Right lobe of liver (tissue), 6 donors: ENCODE measurements at regions not wholly inside any gene's neighbourhood (a gene's known extent, or its start where the extent isn't known, plus 50 kb on each side); places are given as distances from the start of the nearest gene placed in this dataset.

Source experiments
- ATAC-seq, 4 donors: fragments of 200-7000 bp; cut with Tn5 transposase; one replicate each; pipeline ENCODE4 v1.9.1; 2020; ENCODE audit warnings: mild to moderate bottlenecking in 4 of 4, moderate library complexity in 4 of 4
- DNase-seq, 3 donors: peaks; one replicate each; pipeline ENCODE4 v3.0.0-alpha.2; 2020
- H3K27ac ChIP-seq, 3 donors: fragments of 200-600 bp; one replicate each; pipeline ENCODE4 v1.8.0; 2022
- H3K27me3 ChIP-seq, 2 donors: fragments of 200-600 bp; one replicate each; pipeline ENCODE4 v1.8.0; 2022
- H3K36me3 ChIP-seq, 4 donors: fragments of 200-600 bp; sonication (generic) in 1 of 4; one replicate each; pipeline versions ENCODE4 v1.5.1 to v1.8.0; 2017 to 2022; ENCODE audit warnings: control low read depth in 1 of 4
- H3K4me1 ChIP-seq, 4 donors: fragments of 200-600 bp; sonication (generic) in 1 of 4; one replicate each; pipeline versions ENCODE4 v1.5.1 to v1.8.0; 2017 to 2022; ENCODE audit warnings: control low read depth in 1 of 4
- H3K4me3 ChIP-seq, 3 donors: fragments of 200-600 bp; one replicate each; pipeline ENCODE4 v1.8.0; 2022
- H3K9me3 ChIP-seq, 4 donors: fragments of 200-600 bp; sonication (generic) in 1 of 4; one replicate each; pipeline versions ENCODE4 v1.5.1 to v1.8.0; 2017 to 2022; ENCODE audit warnings: control low read depth in 1 of 4
- CTCF ChIP-seq, 4 donors: fragments of 200-600 bp in 3 of 4; fragments of 450-650 bp in 1 of 4; IDR thresholded peaks; one replicate each; pipeline versions ENCODE4 v1.5.1 to v1.8.0; 2016 to 2022; ENCODE audit warnings: antibody characterized with exemption in 4 of 4, mild to moderate bottlenecking in 2 of 4
- POLR2A ChIP-seq: fragments of 450-650 bp; IDR thresholded peaks from one replicate; pipeline ENCODE4 v1.6.1; 2017; ENCODE audit warnings: antibody characterized with exemption, mild to moderate bottlenecking
- WGBS: methylation state at CpG from one replicate; pipeline ENCODE4 v1.1.6; 2018; ENCODE audit warnings: low coverage, low lambda C conversion rate; ENCODE audit not compliant: insufficient coverage; ENCODE audit errors: missing lambda C conversion rate; 5-methylcytosine and 5-hydroxymethylcytosine counted together
- intact Hi-C, 2 donors: fragments of 100-400 bp; cut with DNase I; formaldehyde crosslinking; loops; one replicate each; pipeline versions ENCODE4 v1.11.2 to v1.14.1; 2022
- donor health status: DM: no; HTN: yes; CAD: no.
- donor health status: DM: no; HTN: no; CAD: no.
- donor health status: DM: no; HTN: no; CAD: no.
- donor health status: DM: no; HTN: yes; CAD: no.
- donor health status: DM: no; HTN: yes; CAD: no.

- H3K27me3 ChIP-seq: no peaks in the 10 kb centered on the region
- H3K4me1 ChIP-seq: no peaks in the 10 kb centered on the region
- 57% methylated on average over 5 of the region's 5 CpGs for WGBS
- TF ChIP-seq CTCF (IDR thresholded peaks at IDR 0.05): no peak
- no peak for TF ChIP-seq POLR2A
- ATAC-seq (peak in 1 of 4 donors; percentile 35), DNase-seq (no peak)
- no peaks in the 10 kb centered on the region for H3K9me3 ChIP-seq
- no peak overlapping the region for H3K27ac ChIP-seq
- H3K4me3 ChIP-seq: no peak overlapping the region
- intact Hi-C loops: no loop called here
- H3K36me3 ChIP-seq: no peaks in the 10 kb centered on the region
Measured at GRCh38 chr3:194832346-194833104, 146.8 kb downstream of the FAM43A start.

- intact Hi-C loops: no loop called here
- DNase-seq (no peak), ATAC-seq (no peak)
- H3K27ac ChIP-seq: no peak overlapping the region
- H3K9me3 ChIP-seq: no peaks in the 10 kb centered on the region
- TF ChIP-seq CTCF (IDR thresholded peaks at IDR 0.05) (no peak), POLR2A (no peak)
- H3K27me3 ChIP-seq: no peaks in the 10 kb centered on the region
- H3K4me3 ChIP-seq: no peak overlapping the region
- 84% methylated on average over 4 of the region's 14 CpGs for WGBS
- no peaks in the 10 kb centered on the region for H3K4me1 ChIP-seq
- no peaks in the 10 kb centered on the region for H3K36me3 ChIP-seq
Measured at GRCh38 chr3:194833114-194833910, 147.6 kb downstream of the FAM43A start.

- TF ChIP-seq CTCF (IDR thresholded peaks at IDR 0.05) (no peak), POLR2A (no peak)
- H3K27ac ChIP-seq: no peak overlapping the region
- 100% methylated on average over 1 of the region's 1 CpG for WGBS
- H3K27me3 ChIP-seq: no peaks in the 10 kb centered on the region
- H3K4me3 ChIP-seq: no peak overlapping the region
- H3K9me3 ChIP-seq: no peaks in the 10 kb centered on the region
- intact Hi-C loops: no loop called here
- H3K36me3 ChIP-seq: no peaks in the 10 kb centered on the region
- no peak for DNase-seq
- no peak for ATAC-seq
- no peaks in the 10 kb centered on the region for H3K4me1 ChIP-seq
Measured at GRCh38 chr3:194836661-194837060, 151.0 kb downstream of the FAM43A start.

GRCh38 chr3:194837457-194838127 lies 151.9 kb downstream of the FAM43A start:
- ATAC-seq (no peak), DNase-seq (no peak)
- TF ChIP-seq POLR2A (no peak), CTCF (IDR thresholded peaks at IDR 0.05) (no peak)
- Histone ChIP-seq H3K4me1 (no peaks in the 10 kb centered on the region), H3K4me3 (no peak overlapping the region), H3K9me3 (no peaks in the 10 kb centered on the region), H3K27me3 (no peaks in the 10 kb centered on the region), H3K36me3 (no peaks in the 10 kb centered on the region), H3K27ac (no peak overlapping the region)
- WGBS: 81% methylated on average over 7 of the region's 9 CpGs
- intact Hi-C loops: no loop called here
